ENCODE measurements at regions not wholly inside any gene's neighbourhood (a gene's known extent, or its start where the extent isn't known, plus 50 kb on each side); places are given as distances from the start of the nearest gene placed in this dataset.

- CTCF ChIA-PET: no interaction called here
- intact Hi-C loops (cut with micrococcal nuclease): no loop called here
- ATAC-seq: no peak
These were observed 79.1 kb upstream of the DYNC1I2 start for GRCh38 chr2:171608168-171608567.

DNA sequence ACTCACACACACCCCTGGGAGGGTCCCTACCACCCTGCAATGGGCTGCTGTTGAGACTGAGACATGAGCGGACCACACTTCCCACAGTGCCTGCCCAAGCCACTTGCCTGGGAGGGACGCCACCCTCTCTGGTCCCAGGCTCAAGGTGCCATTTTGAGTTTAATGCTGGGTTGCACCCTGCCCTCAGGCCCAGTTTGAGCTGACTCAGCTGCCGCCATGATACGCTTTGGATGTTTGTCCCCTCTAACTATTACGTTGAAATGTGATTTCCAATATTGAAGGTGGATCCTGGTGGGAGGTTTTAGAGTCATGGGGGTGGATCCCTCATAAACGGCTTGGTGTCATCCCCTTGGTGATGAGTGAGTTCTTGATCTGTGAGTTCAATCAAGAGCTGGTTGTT is 76.4 kb upstream of the DYNC1I2 start:
- ChIA-PET POLR2A (no interaction called here), CTCF (interaction anchor here (0.6 to 0.9 kb wide), 2 partner anchors 12 to 94 kb away, joined by 4 read pairs; no protein-coding TSS in a partner anchor)
- no peaks in the 10 kb centered on the region for H3K9me3 Mint-ChIP-seq
- no peaks in the 10 kb centered on the region for H3K4me1 Mint-ChIP-seq (ENCODE audit: low read depth)
- intact Hi-C loops (cut with micrococcal nuclease): no loop called here
- TF ChIP-seq CTCF (IDR thresholded peaks at IDR 0.05): no peak
- no peak overlapping the region for H3K4me3 Mint-ChIP-seq
- no peak overlapping the region for H3K27ac Mint-ChIP-seq
- no peak for DNase-seq
- H3K36me3 Mint-ChIP-seq (ENCODE audit: low read depth): no peaks in the 10 kb centered on the region
- H3K27me3 Mint-ChIP-seq: peaks cover 2% of the 10 kb centered on the region
- no peak for ATAC-seq

More at GRCh38 chr2:171608168-171608567, 79.1 kb upstream of the DYNC1I2 start:
- TF ChIP-seq CTCF (IDR thresholded peaks at IDR 0.05): no peak
- H3K27me3 Mint-ChIP-seq: peaks cover 2% of the 10 kb centered on the region
- no peaks in the 10 kb centered on the region for H3K9me3 Mint-ChIP-seq
- H3K36me3 Mint-ChIP-seq (ENCODE audit: low read depth): no peaks in the 10 kb centered on the region
- no peak overlapping the region for H3K4me3 Mint-ChIP-seq
- no peak for DNase-seq
- no peaks in the 10 kb centered on the region for H3K4me1 Mint-ChIP-seq (ENCODE audit: low read depth)
- H3K27ac Mint-ChIP-seq: no peak overlapping the region
- POLR2A ChIA-PET: no interaction called here

DNA sequence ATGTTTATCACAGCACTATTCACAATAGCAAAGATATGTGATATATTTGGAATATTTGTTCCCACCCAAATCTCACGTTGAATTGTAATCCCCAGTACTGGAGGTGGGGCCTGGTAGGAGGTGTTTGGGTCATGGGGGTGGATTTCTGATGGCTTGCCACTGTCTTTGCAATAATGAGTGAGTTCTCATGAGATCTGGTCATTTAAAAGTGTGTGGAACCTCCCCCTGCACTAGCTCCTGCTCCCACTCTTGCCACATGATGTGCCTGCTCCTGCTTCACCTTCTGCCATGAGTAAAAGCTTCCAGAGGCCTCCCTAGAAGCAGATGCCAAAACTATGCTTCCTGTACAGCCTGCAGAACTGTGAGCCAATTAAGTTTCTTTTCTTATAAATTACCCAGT is 72.2 kb upstream of the DYNC1I2 start:
- CTCF ChIA-PET: interaction anchor here (3.7 kb wide), 1 partner anchor 16 kb away, joined by 14 read pairs; no protein-coding TSS in a partner anchor
- DNase-seq (no peak), ATAC-seq (no peak)
- Mint-ChIP-seq H3K27me3 (no peaks in the 10 kb centered on the region), H3K27ac (no peak overlapping the region), H3K4me3 (no peak overlapping the region), H3K4me1 (ENCODE audit: low read depth) (no peaks in the 10 kb centered on the region), H3K9me3 (no peaks in the 10 kb centered on the region), H3K36me3 (ENCODE audit: low read depth) (no peaks in the 10 kb centered on the region)
- TF ChIP-seq CTCF (IDR thresholded peaks at IDR 0.05): no peak
- POLR2A ChIA-PET: no interaction called here
- intact Hi-C loops (cut with micrococcal nuclease): no loop called here

GRCh38 chr2:171617981-171618380 is 69.3 kb upstream of the DYNC1I2 start:
- Mint-ChIP-seq H3K36me3 (ENCODE audit: low read depth) (no peaks in the 10 kb centered on the region), H3K4me1 (ENCODE audit: low read depth) (no peaks in the 10 kb centered on the region), H3K27ac (no peak overlapping the region), H3K9me3 (no peaks in the 10 kb centered on the region), H3K27me3 (no peaks in the 10 kb centered on the region), H3K4me3 (no peak overlapping the region)
- CTCF ChIA-PET: interaction anchor here (0.9 to 1.1 kb wide), 2 partner anchors 44 to 69 kb away, joined by 3 read pairs; partner anchors contain the start of gene DYNC1I2
- no peak for DNase-seq
- no peak for TF ChIP-seq CTCF (IDR thresholded peaks at IDR 0.05)
- POLR2A ChIA-PET: no interaction called here
- intact Hi-C loops (cut with micrococcal nuclease): no loop called here
- no peak for ATAC-seq

DNA sequence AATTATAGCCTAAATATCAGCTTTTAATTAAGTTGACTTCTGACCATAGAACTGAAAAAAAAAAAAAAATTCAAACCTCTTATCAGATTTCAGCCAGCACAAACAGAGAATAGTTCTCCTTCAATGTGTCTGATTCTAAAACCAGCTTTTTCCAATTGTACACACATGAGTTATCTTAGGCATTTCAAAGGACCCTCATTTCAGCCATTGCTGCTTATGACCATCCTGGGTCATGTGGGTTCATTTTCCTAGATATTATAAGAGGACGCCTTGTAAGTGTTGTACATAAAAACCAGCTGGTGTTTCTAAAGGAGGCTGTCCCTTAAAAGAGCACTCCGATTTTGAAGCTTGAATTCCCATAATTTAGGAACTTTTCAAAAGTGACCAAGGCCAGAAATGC is 62.3 kb upstream of the DYNC1I2 start:
- POLR2A ChIA-PET: no interaction called here
- CTCF ChIA-PET: interaction anchor here (1.6 kb wide), 1 partner anchor 26 kb away, joined by 6 read pairs; no protein-coding TSS in a partner anchor
- Mint-ChIP-seq H3K27me3 (peaks cover 2% of the 10 kb centered on the region), H3K4me3 (no peak overlapping the region), H3K27ac (no peak overlapping the region), H3K36me3 (ENCODE audit: low read depth) (no peaks in the 10 kb centered on the region), H3K4me1 (ENCODE audit: low read depth) (no peaks in the 10 kb centered on the region), H3K9me3 (no peaks in the 10 kb centered on the region)
- intact Hi-C loops (cut with micrococcal nuclease): no loop called here
- ATAC-seq: no peak
- TF ChIP-seq CTCF (IDR thresholded peaks at IDR 0.05): no peak
- no peak for DNase-seq

All from activated CD8-positive, alpha-beta T cell treated with anti-CD3 and anti-CD28 coated beads for 36 hours (primary cell).